ENCODE measurements at regions not wholly inside any gene's neighbourhood (a gene's known extent, or its start where the extent isn't known, plus 50 kb on each side); places are given as distances from the start of the nearest gene placed in this dataset.

DNA sequence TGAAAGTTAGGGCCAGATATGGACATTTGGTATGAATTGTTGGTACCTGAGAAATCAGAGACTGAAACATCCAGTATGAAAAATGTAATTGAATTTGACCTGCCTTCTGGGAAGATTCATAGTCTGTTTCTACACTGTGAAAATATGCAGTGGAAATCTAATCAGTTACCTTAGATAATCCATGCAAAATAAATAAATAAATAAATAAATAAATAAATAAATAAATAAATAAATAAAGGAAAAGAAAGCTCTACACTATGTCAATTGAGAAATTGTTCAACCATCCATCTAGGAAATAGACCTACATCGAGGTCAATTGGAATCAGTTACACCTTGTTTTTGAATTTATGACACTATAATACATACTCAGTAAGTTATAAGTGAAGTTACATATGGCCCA, 252.3 kb downstream of the VGLL3 start:
- no peaks in the 10 kb centered on the region for H3K27me3 ChIP-seq (ENCODE audit: insufficient read depth, low read length, poor library complexity, severe bottlenecking)
- no peak overlapping the region for H3K4me3 Mint-ChIP-seq
- no peaks in the 10 kb centered on the region for H3K36me3 Mint-ChIP-seq
- H3K27me3 Mint-ChIP-seq = no peaks in the 10 kb centered on the region
- no peak overlapping the region for H3K4me3 ChIP-seq (ENCODE audit: low read length)
- CTCF ChIA-PET = no interaction called here
- DNase-seq = no peak
- POLR2A ChIA-PET = no interaction called here
- H3K9me3 Mint-ChIP-seq = peaks cover 0 to 12% (median 4%) of the 10 kb centered on the region in 5 donors
- H3K4me1 Mint-ChIP-seq = no peaks in the 10 kb centered on the region
- no peaks in the 10 kb centered on the region for H3K4me1 ChIP-seq (ENCODE audit: insufficient read depth, low read length)
- H3K27ac ChIP-seq (ENCODE audit: low read depth, low read length) = no peak overlapping the region
- no peak overlapping the region for H3K27ac Mint-ChIP-seq
- H3K36me3 ChIP-seq (ENCODE audit: insufficient read depth, low read length) = no peaks in the 10 kb centered on the region
- no peaks in the 10 kb centered on the region for H3K9me3 ChIP-seq (ENCODE audit: low read length)

DNA sequence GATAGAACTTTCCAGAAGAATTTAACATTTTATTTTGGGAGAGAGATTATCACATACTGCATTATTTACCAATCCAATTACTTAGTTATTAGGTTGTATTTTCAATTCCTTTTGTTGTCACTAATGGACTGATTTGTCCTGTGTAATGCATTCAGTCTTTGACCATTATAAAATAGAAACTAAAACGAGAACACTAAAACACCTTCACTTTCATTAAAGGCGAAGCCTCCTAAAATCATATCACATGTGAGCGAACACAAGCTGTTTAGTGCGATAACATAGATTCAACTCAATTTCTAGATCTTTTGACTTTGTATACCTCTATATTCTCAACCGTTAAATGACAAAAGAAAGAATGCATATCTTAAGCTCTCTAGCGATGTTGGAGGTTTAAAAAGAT, 253.4 kb downstream of the VGLL3 start:
- Histone ChIP-seq H3K27ac (ENCODE audit: low read depth, low read length) (no peak overlapping the region), H3K4me1 (ENCODE audit: insufficient read depth, low read length) (no peaks in the 10 kb centered on the region), H3K9me3 (ENCODE audit: low read length) (no peaks in the 10 kb centered on the region), H3K4me3 (ENCODE audit: low read length) (no peak overlapping the region), H3K27me3 (ENCODE audit: insufficient read depth, low read length, poor library complexity, severe bottlenecking) (no peaks in the 10 kb centered on the region), H3K36me3 (ENCODE audit: insufficient read depth, low read length) (no peaks in the 10 kb centered on the region)
- Mint-ChIP-seq H3K4me3 (no peak overlapping the region), H3K9me3 (peaks cover 0 to 7% (median 4%) of the 10 kb centered on the region in 5 donors), H3K36me3 (no peaks in the 10 kb centered on the region), H3K27me3 (no peaks in the 10 kb centered on the region), H3K27ac (no peak overlapping the region), H3K4me1 (no peaks in the 10 kb centered on the region)
- ChIA-PET CTCF (no interaction called here), POLR2A (no interaction called here)
- DNase-seq = no peak

GRCh38 chr3:86733257-86733656, 257.7 kb downstream of the VGLL3 start:
- ChIA-PET CTCF (no interaction called here), POLR2A (no interaction called here)
- Histone ChIP-seq H3K9me3 (ENCODE audit: low read length) (no peaks in the 10 kb centered on the region), H3K27ac (ENCODE audit: low read depth, low read length) (no peak overlapping the region), H3K27me3 (ENCODE audit: insufficient read depth, low read length, poor library complexity, severe bottlenecking) (no peaks in the 10 kb centered on the region), H3K36me3 (ENCODE audit: insufficient read depth, low read length) (no peaks in the 10 kb centered on the region), H3K4me3 (ENCODE audit: low read length) (no peak overlapping the region), H3K4me1 (ENCODE audit: insufficient read depth, low read length) (no peaks in the 10 kb centered on the region)
- H3K4me1 Mint-ChIP-seq = no peaks in the 10 kb centered on the region
- H3K9me3 Mint-ChIP-seq = peaks cover 3 to 10% (median 6%) of the 10 kb centered on the region in 5 donors
- DNase-seq = no peak
- no peak overlapping the region for H3K27ac Mint-ChIP-seq
- H3K27me3 Mint-ChIP-seq = no peaks in the 10 kb centered on the region
- no peak overlapping the region for H3K4me3 Mint-ChIP-seq
- no peaks in the 10 kb centered on the region for H3K36me3 Mint-ChIP-seq

DNA sequence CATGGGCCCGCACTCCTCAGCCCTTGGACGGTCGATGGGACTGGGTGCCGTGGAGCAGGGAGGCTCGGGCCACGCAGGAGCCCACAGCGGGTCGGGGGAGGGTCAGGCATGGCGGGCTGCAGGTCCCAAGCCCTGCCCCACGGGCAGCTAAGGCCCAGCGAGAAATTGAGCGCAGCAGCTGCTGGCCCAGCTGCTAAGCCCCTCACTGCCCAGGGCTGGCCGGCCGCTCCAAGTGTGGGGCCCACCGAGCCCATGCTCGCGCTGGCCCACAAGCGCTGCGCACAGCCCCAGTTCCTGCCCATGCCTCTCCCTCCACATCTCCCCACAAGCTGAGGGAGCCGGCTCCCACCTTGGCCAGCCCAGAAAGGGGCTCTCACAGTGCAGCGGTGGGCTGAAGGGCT, 259.4 kb downstream of the VGLL3 start:
- POLR2A ChIA-PET = no interaction called here
- H3K27ac ChIP-seq (ENCODE audit: low read depth, low read length) = no peak overlapping the region
- no peak for DNase-seq
- H3K4me1 ChIP-seq (ENCODE audit: insufficient read depth, low read length) = no peaks in the 10 kb centered on the region
- H3K9me3 ChIP-seq (ENCODE audit: low read length) = no peaks in the 10 kb centered on the region
- no peaks in the 10 kb centered on the region for H3K36me3 Mint-ChIP-seq
- CTCF ChIA-PET = no interaction called here
- H3K4me3 ChIP-seq (ENCODE audit: low read length) = no peak overlapping the region
- H3K9me3 Mint-ChIP-seq = peaks cover 3 to 16% (median 5%) of the 10 kb centered on the region in 5 donors
- no peaks in the 10 kb centered on the region for H3K36me3 ChIP-seq (ENCODE audit: insufficient read depth, low read length)
- H3K27me3 ChIP-seq (ENCODE audit: insufficient read depth, low read length, poor library complexity, severe bottlenecking) = no peaks in the 10 kb centered on the region
- H3K27ac Mint-ChIP-seq = no peak overlapping the region
- H3K27me3 Mint-ChIP-seq = no peaks in the 10 kb centered on the region
- no peaks in the 10 kb centered on the region for H3K4me1 Mint-ChIP-seq
- H3K4me3 Mint-ChIP-seq = no peak overlapping the region

DNA sequence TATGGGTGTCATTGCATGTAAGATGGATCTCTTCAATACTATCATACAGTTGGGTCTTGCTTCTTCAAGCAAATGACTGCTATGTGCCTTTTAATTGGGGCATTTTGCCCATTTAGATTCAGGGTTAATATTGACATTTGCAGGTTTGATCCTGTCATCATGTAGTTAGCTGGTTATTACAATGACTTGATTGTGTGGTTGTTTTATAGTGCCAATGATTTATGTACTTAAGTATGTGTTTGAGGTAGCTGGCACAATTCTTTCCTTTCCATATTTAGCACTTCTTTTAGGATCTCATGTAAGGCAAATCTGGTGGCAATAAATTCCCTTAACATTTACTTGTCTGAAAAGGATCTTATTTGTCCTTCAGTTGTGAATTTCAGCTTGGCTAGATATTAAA, 267.5 kb downstream of the VGLL3 start:
- no peaks in the 10 kb centered on the region for H3K4me1 ChIP-seq (ENCODE audit: insufficient read depth, low read length)
- no peaks in the 10 kb centered on the region for H3K27me3 ChIP-seq (ENCODE audit: insufficient read depth, low read length, poor library complexity, severe bottlenecking)
- peaks cover 0 to 28% (median 7%) of the 10 kb centered on the region in 5 donors for H3K9me3 Mint-ChIP-seq
- H3K36me3 ChIP-seq (ENCODE audit: insufficient read depth, low read length) = no peaks in the 10 kb centered on the region
- no peaks in the 10 kb centered on the region for H3K36me3 Mint-ChIP-seq
- no peak overlapping the region for H3K4me3 Mint-ChIP-seq
- POLR2A ChIA-PET = no interaction called here
- no peak for DNase-seq
- no peak overlapping the region for H3K4me3 ChIP-seq (ENCODE audit: low read length)
- H3K4me1 Mint-ChIP-seq = no peaks in the 10 kb centered on the region
- H3K27ac Mint-ChIP-seq = no peak overlapping the region
- H3K27ac ChIP-seq (ENCODE audit: low read depth, low read length) = no peak overlapping the region
- CTCF ChIA-PET = no interaction called here
- H3K27me3 Mint-ChIP-seq = no peaks in the 10 kb centered on the region
- H3K9me3 ChIP-seq (ENCODE audit: low read length) = no peaks in the 10 kb centered on the region

DNA sequence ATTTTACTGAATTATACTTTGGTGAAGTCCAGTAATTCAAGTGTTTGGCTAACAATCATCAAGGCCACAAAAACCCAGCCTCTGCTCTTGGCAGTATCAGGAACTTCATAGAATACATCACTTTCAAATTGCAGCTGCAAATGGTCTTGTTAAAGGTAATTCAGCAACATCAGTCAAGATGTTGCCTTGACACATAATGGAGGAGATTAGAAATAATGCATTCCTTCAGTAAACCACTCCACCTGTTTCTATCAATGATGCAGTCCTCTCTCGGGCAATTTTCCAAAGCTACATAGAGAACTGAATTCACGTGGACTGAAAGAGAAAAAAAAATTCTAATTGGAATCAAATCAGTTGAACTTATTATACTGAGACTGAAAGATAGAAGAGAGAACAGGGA, 279.3 kb downstream of the VGLL3 start:
- Histone ChIP-seq H3K27ac (ENCODE audit: low read depth, low read length) (no peak overlapping the region), H3K27me3 (ENCODE audit: insufficient read depth, low read length, poor library complexity, severe bottlenecking) (no peaks in the 10 kb centered on the region), H3K9me3 (ENCODE audit: low read length) (no peaks in the 10 kb centered on the region), H3K4me1 (ENCODE audit: insufficient read depth, low read length) (no peaks in the 10 kb centered on the region), H3K36me3 (ENCODE audit: insufficient read depth, low read length) (no peaks in the 10 kb centered on the region), H3K4me3 (ENCODE audit: low read length) (no peak overlapping the region)
- Mint-ChIP-seq H3K4me1 (no peaks in the 10 kb centered on the region), H3K27me3 (no peaks in the 10 kb centered on the region), H3K36me3 (no peaks in the 10 kb centered on the region), H3K9me3 (peaks cover 5 to 14% (median 10%) of the 10 kb centered on the region in 5 donors), H3K4me3 (no peak overlapping the region), H3K27ac (no peak overlapping the region)
- CTCF ChIA-PET = no interaction called here
- no peak for DNase-seq
- POLR2A ChIA-PET = no interaction called here

GRCh38 chr3:86708893-86709292, 282.1 kb downstream of the VGLL3 start:
- Mint-ChIP-seq H3K27ac (no peak overlapping the region), H3K4me3 (no peak overlapping the region), H3K4me1 (no peaks in the 10 kb centered on the region), H3K27me3 (no peaks in the 10 kb centered on the region), H3K36me3 (no peaks in the 10 kb centered on the region), H3K9me3 (peaks cover 13 to 28% (median 18%) of the 10 kb centered on the region in 5 donors)
- ChIA-PET POLR2A (no interaction called here), CTCF (no interaction called here)
- H3K4me1 ChIP-seq (ENCODE audit: insufficient read depth, low read length) = no peaks in the 10 kb centered on the region
- H3K9me3 ChIP-seq (ENCODE audit: low read length) = no peaks in the 10 kb centered on the region
- H3K4me3 ChIP-seq (ENCODE audit: low read length) = no peak overlapping the region
- H3K36me3 ChIP-seq (ENCODE audit: insufficient read depth, low read length) = no peaks in the 10 kb centered on the region
- H3K27me3 ChIP-seq (ENCODE audit: insufficient read depth, low read length, poor library complexity, severe bottlenecking) = no peaks in the 10 kb centered on the region
- H3K27ac ChIP-seq (ENCODE audit: low read depth, low read length) = no peak overlapping the region
- no peak for DNase-seq

- no peak overlapping the region for H3K4me3 Mint-ChIP-seq
- no peaks in the 10 kb centered on the region for H3K27me3 Mint-ChIP-seq
- H3K4me1 ChIP-seq (ENCODE audit: insufficient read depth, low read length) = no peaks in the 10 kb centered on the region
- H3K27ac ChIP-seq (ENCODE audit: low read depth, low read length) = no peak overlapping the region
- no peaks in the 10 kb centered on the region for H3K4me1 Mint-ChIP-seq
- CTCF ChIA-PET = no interaction called here
- no peaks in the 10 kb centered on the region for H3K9me3 ChIP-seq (ENCODE audit: low read length)
- POLR2A ChIA-PET = no interaction called here
- DNase-seq = no peak
- H3K36me3 Mint-ChIP-seq = no peaks in the 10 kb centered on the region
- H3K4me3 ChIP-seq (ENCODE audit: low read length) = no peak overlapping the region
- H3K36me3 ChIP-seq (ENCODE audit: insufficient read depth, low read length) = no peaks in the 10 kb centered on the region
- no peak overlapping the region for H3K27ac Mint-ChIP-seq
- peaks cover 9 to 21% (median 13%) of the 10 kb centered on the region in 5 donors for H3K9me3 Mint-ChIP-seq
- H3K27me3 ChIP-seq (ENCODE audit: insufficient read depth, low read length, poor library complexity, severe bottlenecking) = no peaks in the 10 kb centered on the region
Observed at GRCh38 chr3:86702381-86702958, 288.5 kb downstream of the VGLL3 start.

- H3K9me3 ChIP-seq (ENCODE audit: low read length) = no peaks in the 10 kb centered on the region
- Mint-ChIP-seq H3K36me3 (no peaks in the 10 kb centered on the region), H3K4me3 (no peak overlapping the region), H3K27ac (no peak overlapping the region), H3K9me3 (peaks cover 4 to 13% (median 8%) of the 10 kb centered on the region in 5 donors), H3K27me3 (no peaks in the 10 kb centered on the region), H3K4me1 (no peaks in the 10 kb centered on the region)
- H3K27me3 ChIP-seq (ENCODE audit: insufficient read depth, low read length, poor library complexity, severe bottlenecking) = no peaks in the 10 kb centered on the region
- H3K36me3 ChIP-seq (ENCODE audit: insufficient read depth, low read length) = no peaks in the 10 kb centered on the region
- no peaks in the 10 kb centered on the region for H3K4me1 ChIP-seq (ENCODE audit: insufficient read depth, low read length)
- ChIA-PET POLR2A (no interaction called here), CTCF (no interaction called here)
- H3K4me3 ChIP-seq (ENCODE audit: low read length) = no peak overlapping the region
- H3K27ac ChIP-seq (ENCODE audit: low read depth, low read length) = no peak overlapping the region
- no peak for DNase-seq
Observed at GRCh38 chr3:86695752-86696151, 295.2 kb downstream of the VGLL3 start.
